ENCODE measurements at regions not wholly inside any gene's neighbourhood (a gene's known extent, or its start where the extent isn't known, plus 50 kb on each side); places are given as distances from the start of the nearest gene placed in this dataset.

DNA sequence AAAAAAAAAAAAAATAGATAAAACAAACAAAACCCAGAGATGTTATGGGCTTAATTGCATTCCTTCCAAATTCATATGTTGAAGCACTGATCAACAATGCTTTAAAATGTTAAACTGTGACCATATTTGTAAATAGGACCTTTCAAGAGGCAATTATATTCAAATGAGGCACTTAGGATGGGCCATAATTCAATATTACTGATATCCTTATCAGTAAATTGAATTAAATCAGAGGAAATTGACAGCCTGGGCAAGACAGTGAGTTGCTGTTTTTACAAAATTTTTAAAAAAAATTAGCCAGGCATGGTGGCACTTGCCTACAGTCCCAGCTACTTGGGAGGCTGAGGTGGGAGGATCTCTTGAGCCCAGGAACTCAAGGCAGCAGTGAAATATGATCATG is 364.1 kb downstream of the GJA1 start:
- no peak for TF ChIP-seq EP300 (IDR thresholded peaks at IDR 0.05)
- TF ChIP-seq JUN (IDR thresholded peaks at IDR 0.05), result no peak
- TF ChIP-seq, protein P1, sequence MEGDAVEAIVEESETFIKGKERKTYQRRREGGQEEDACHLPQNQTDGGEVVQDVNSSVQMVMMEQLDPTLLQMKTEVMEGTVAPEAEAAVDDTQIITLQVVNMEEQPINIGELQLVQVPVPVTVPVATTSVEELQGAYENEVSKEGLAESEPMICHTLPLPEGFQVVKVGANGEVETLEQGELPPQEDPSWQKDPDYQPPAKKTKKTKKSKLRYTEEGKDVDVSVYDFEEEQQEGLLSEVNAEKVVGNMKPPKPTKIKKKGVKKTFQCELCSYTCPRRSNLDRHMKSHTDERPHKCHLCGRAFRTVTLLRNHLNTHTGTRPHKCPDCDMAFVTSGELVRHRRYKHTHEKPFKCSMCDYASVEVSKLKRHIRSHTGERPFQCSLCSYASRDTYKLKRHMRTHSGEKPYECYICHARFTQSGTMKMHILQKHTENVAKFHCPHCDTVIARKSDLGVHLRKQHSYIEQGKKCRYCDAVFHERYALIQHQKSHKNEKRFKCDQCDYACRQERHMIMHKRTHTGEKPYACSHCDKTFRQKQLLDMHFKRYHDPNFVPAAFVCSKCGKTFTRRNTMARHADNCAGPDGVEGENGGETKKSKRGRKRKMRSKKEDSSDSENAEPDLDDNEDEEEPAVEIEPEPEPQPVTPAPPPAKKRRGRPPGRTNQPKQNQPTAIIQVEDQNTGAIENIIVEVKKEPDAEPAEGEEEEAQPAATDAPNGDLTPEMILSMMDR (IDR thresholded peaks at IDR 0.05), result no peak
- TF ChIP-seq, protein P2, sequence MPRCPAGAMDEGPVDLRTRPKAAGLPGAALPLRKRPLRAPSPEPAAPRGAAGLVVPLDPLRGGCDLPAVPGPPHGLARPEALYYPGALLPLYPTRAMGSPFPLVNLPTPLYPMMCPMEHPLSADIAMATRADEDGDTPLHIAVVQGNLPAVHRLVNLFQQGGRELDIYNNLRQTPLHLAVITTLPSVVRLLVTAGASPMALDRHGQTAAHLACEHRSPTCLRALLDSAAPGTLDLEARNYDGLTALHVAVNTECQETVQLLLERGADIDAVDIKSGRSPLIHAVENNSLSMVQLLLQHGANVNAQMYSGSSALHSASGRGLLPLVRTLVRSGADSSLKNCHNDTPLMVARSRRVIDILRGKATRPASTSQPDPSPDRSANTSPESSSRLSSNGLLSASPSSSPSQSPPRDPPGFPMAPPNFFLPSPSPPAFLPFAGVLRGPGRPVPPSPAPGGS (IDR thresholded peaks at IDR 0.05), result no peak
- no peak for TF ChIP-seq HOXA7 (CRISPR knock-in tag; IDR thresholded peaks at IDR 0.05)
- TF ChIP-seq, protein P3, sequence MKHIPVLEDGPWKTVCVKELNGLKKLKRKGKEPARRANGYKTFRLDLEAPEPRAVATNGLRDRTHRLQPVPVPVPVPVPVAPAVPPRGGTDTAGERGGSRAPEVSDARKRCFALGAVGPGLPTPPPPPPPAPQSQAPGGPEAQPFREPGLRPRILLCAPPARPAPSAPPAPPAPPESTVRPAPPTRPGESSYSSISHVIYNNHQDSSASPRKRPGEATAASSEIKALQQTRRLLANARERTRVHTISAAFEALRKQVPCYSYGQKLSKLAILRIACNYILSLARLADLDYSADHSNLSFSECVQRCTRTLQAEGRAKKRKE (CRISPR knock-in tag; IDR thresholded peaks at IDR 0.05; ENCODE audit: low read depth), result no peak
- TF ChIP-seq ESRRA (IDR thresholded peaks at IDR 0.05; ENCODE audit: borderline replicate concordance, low read length), result no peak
- TF ChIP-seq RFX5 (IDR thresholded peaks at IDR 0.05), result no peak
- TF ChIP-seq SREBF2 (IDR thresholded peaks at IDR 0.05), result no peak

Data from A549 (cell line).